Adrenal gland (tissue), 5 donors: ENCODE measurements at regions not wholly inside any gene's neighbourhood (a gene's known extent, or its start where the extent isn't known, plus 50 kb on each side); places are given as distances from the start of the nearest gene placed in this dataset.

ENCODE experiments used
- POLR2A ChIP-seq, 2 donors: fragments of 450-650 bp; IDR thresholded peaks; one replicate each; pipeline ENCODE4 v1.6.1; 2017; ENCODE audit warnings: antibody characterized with exemption in 2 of 2, mild to moderate bottlenecking in 2 of 2, moderate library complexity in 1 of 2
- TF ChIP-seq, protein P1 (sequence below), 6 experiments: fragments of 450-650 bp in 4 of 6; fragments of 200-600 bp in 2 of 6; sonication (generic) in 1 of 6; IDR thresholded peaks; 1 replicate in 5 of 6; 2 replicates in 1 of 6; pipeline versions ENCODE4 v1.5.1 to v1.8.0; 2016 to 2021; ENCODE audit warnings: antibody characterized with exemption in 6 of 6, mild to moderate bottlenecking in 2 of 6, moderate library complexity in 1 of 6
- donor health status: DM: no; HTN: no; CAD: no.

DNA sequence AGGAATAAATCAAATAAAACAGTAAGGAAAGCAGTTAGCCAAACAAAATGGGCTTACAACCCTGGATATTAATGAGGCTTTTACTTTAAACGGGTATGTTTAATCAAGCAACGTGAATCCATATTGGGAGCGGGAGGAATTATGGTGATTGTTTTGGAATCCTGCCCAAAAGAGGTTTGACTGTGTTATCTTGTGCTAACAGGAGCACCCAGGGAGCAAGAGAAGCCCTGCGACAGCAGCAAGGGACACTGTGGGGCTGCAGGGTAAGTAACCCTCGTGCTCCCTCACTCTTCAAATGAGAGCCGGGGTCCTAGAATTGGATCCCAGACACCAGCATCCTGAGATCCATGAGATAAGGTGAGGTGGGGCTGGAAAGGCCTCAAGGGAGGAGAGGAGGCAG is 72.6 kb upstream of the PGBD5 start:
- TF ChIP-seq, protein P1, sequence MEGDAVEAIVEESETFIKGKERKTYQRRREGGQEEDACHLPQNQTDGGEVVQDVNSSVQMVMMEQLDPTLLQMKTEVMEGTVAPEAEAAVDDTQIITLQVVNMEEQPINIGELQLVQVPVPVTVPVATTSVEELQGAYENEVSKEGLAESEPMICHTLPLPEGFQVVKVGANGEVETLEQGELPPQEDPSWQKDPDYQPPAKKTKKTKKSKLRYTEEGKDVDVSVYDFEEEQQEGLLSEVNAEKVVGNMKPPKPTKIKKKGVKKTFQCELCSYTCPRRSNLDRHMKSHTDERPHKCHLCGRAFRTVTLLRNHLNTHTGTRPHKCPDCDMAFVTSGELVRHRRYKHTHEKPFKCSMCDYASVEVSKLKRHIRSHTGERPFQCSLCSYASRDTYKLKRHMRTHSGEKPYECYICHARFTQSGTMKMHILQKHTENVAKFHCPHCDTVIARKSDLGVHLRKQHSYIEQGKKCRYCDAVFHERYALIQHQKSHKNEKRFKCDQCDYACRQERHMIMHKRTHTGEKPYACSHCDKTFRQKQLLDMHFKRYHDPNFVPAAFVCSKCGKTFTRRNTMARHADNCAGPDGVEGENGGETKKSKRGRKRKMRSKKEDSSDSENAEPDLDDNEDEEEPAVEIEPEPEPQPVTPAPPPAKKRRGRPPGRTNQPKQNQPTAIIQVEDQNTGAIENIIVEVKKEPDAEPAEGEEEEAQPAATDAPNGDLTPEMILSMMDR (IDR thresholded peaks at IDR 0.05), result no peak
- no peak for TF ChIP-seq POLR2A (IDR thresholded peaks at IDR 0.05)
